Spleen (tissue), 7 donors: ENCODE measurements at regions not wholly inside any gene's neighbourhood (a gene's known extent, or its start where the extent isn't known, plus 50 kb on each side); places are given as distances from the start of the nearest gene placed in this dataset.

Experiments
- CTCF ChIP-seq, 11 experiments: fragments of 200-600 bp in 7 of 11; fragments of 450-650 bp in 4 of 11; sonication (generic) in 4 of 11; IDR thresholded peaks in 8 of 11; conservative IDR thresholded peaks in 3 of 11; 1 replicate in 7 of 11; 2 replicates in 4 of 11; pipeline versions ENCODE4 v1.4.0 to v1.8.0; 2016 to 2021; ENCODE audit warnings: antibody characterized with exemption in 11 of 11, inconsistent platforms in 4 of 11, mild to moderate bottlenecking in 1 of 11
- POLR2A ChIP-seq, 3 donors: fragments of 450-650 bp; IDR thresholded peaks; one replicate each; pipeline ENCODE4 v1.5.1; 2017; ENCODE audit warnings: antibody characterized with exemption in 3 of 3, mild to moderate bottlenecking in 1 of 3
- POLR2AphosphoS5 ChIP-seq, 3 donors: sonication (generic); formaldehyde crosslinking; IDR thresholded peaks; one replicate each; pipeline ENCODE4 v1.5.1; 2017; ENCODE audit warnings: antibody characterized with exemption in 3 of 3
- donor health status: DM: no; HTN: no; CAD: no; lungs with moderate emphysema.
- donor health status: DM: no; HTN: no; CAD: no.
- donor health status: DM: no; HTN: no; CAD: no.

GRCh38 chr20:48298433-48298832 lies 513.2 kb upstream of the SULF2 start:
- TF ChIP-seq CTCF (IDR thresholded peaks at IDR 0.05 in 8 of 11, conservative IDR thresholded peaks at IDR 0.05 in 3 of 11) (no peak), POLR2A (IDR thresholded peaks at IDR 0.05) (no peak), POLR2AphosphoS5 (IDR thresholded peaks at IDR 0.05) (no peak)
